H1 (cell line): ENCODE measurements at regions not wholly inside any gene's neighbourhood (a gene's known extent, or its start where the extent isn't known, plus 50 kb on each side); places are given as distances from the start of the nearest gene placed in this dataset.

Source experiments
- CTCF ChIA-PET: fragments of 300-600 bp; sonication (Branson Sonifier 250); formaldehyde crosslinking; loops from one replicate; lab custom pipeline; 2021; ENCODE audit not compliant: partially characterized antibody; lab: Charles Lee
- POLR2A ChIA-PET: fragments of 300-600 bp; sonication (Branson Sonifier 250); formaldehyde crosslinking; loops from one replicate; lab custom pipeline; 2021; ENCODE audit warnings: inconsistent platforms; ENCODE audit not compliant: partially characterized antibody; lab: Charles Lee
- DNase-seq, 2 experiments: peaks; one replicate each; pipeline versions ENCODE4 v3.0.0 to v3.0.0-alpha.2; 2010 to 2022; ENCODE audit warnings: low spot score in 2 of 2, low read depth in 1 of 2, mixed read lengths in 1 of 2
- FAIRE-seq: peaks from 2 replicates; lab custom pipeline; 2011; peaks lifted over from hg19 to GRCh38; lab: Jason Lieb, UNC
- H2AFZ ChIP-seq: 2 replicates; pipeline ENCODE4 v1.8.1; 2012; ENCODE audit warnings: low read length, inconsistent platforms
- H2AK5ac ChIP-seq: 2 replicates; pipeline ENCODE4 v1.6.1; 2013; ENCODE audit warnings: low read depth, low read length
- H2BK120ac ChIP-seq: replicated peaks from 2 replicates; pipeline ENCODE3; 2013; ENCODE audit warnings: low read depth, low read length, inconsistent platforms
- H2BK12ac ChIP-seq: 2 replicates; pipeline ENCODE4 v1.6.1; 2013; ENCODE audit warnings: low read depth, low read length
- H2BK15ac ChIP-seq: 2 replicates; pipeline ENCODE4 v1.6.1; 2013; ENCODE audit warnings: low read length
- H2BK20ac ChIP-seq: 2 replicates; pipeline ENCODE4 v1.6.1; 2013; ENCODE audit warnings: low read length
- H2BK5ac ChIP-seq: 2 replicates; pipeline ENCODE4 v1.6.1; 2013; ENCODE audit warnings: low read depth, low read length
- H3K14ac ChIP-seq: 2 replicates; pipeline ENCODE4 v1.6.1; 2013; ENCODE audit warnings: inconsistent platforms; ENCODE audit not compliant: insufficient read length
- H3K18ac ChIP-seq: 2 replicates; pipeline ENCODE4 v1.6.1; 2013; ENCODE audit warnings: low read length; ENCODE audit errors: extremely low read depth
- H3K23ac ChIP-seq: 2 replicates; pipeline ENCODE4 v1.6.1; 2013; ENCODE audit warnings: inconsistent platforms; ENCODE audit not compliant: insufficient read length
- H3K23me2 ChIP-seq: 2 replicates; pipeline ENCODE4 v1.6.1; 2013; ENCODE audit warnings: low read depth, low read length
- H3K27ac ChIP-seq: 2 replicates; pipeline ENCODE4 v1.6.1; 2011; ENCODE audit warnings: low read depth, low read length, inconsistent platforms
- H3K27me3 ChIP-seq, 4 experiments: replicated peaks in 1 of 4; 1 replicate in 1 of 4; 2 replicates in 3 of 4; pipeline versions ENCODE4 v1.6.1 to v1.8.1; 2011 to 2013; ENCODE audit warnings: low read length in 3 of 4, mild to moderate bottlenecking in 3 of 4, inconsistent platforms in 2 of 4, mixed read lengths in 2 of 4, moderate library complexity in 1 of 4; ENCODE audit not compliant: control insufficient read depth in 3 of 4, insufficient read depth in 3 of 4; ENCODE audit errors: extremely low read depth in 1 of 4
- H3K36me3 ChIP-seq, 4 experiments: 2 replicates each; pipeline versions ENCODE4 v1.6.1 to v1.8.1; 2011 to 2013; ENCODE audit warnings: mild to moderate bottlenecking in 4 of 4, low read length in 3 of 4, moderate library complexity in 2 of 4, control low read depth in 1 of 4, inconsistent platforms in 1 of 4; ENCODE audit not compliant: insufficient read depth in 4 of 4, control insufficient read depth in 2 of 4
- H3K4ac ChIP-seq: replicated peaks from 2 replicates; pipeline ENCODE3; 2013; ENCODE audit warnings: low read length, low read depth, mixed read lengths, inconsistent platforms; ENCODE audit not compliant: insufficient read length
- H3K4me1 ChIP-seq, 4 experiments: replicated peaks in 1 of 4; 1 replicate in 1 of 4; 2 replicates in 3 of 4; pipeline versions ENCODE4 v1.6.1 to v1.8.1; 2011 to 2013; ENCODE audit warnings: low read length in 3 of 4, inconsistent platforms in 2 of 4, mixed read lengths in 1 of 4; ENCODE audit not compliant: insufficient read depth in 4 of 4, control insufficient read depth in 3 of 4
- H3K4me2 ChIP-seq, 2 experiments: 2 replicates each; pipeline versions ENCODE4 v1.6.1 to v1.8.1; 2011 to 2013; ENCODE audit warnings: low read depth in 2 of 2, low read length in 2 of 2, control low read depth in 1 of 2, inconsistent platforms in 1 of 2, mild to moderate bottlenecking in 1 of 2; ENCODE audit not compliant: insufficient read depth in 1 of 2
- H3K4me3 ChIP-seq, 4 experiments: fragments of 200-600, 300-600 bp in 1 of 4; sonication (generic), shearing (Covaris generic), sonication (Bioruptor Twin) in 1 of 4; 2 replicates each; pipeline versions ENCODE4 v1.5.1 to v1.8.1; 2011 to 2016; ENCODE audit warnings: low read length in 4 of 4, low read depth in 3 of 4, control low read depth in 2 of 4, inconsistent platforms in 2 of 4, mild to moderate bottlenecking in 2 of 4, mixed read lengths in 1 of 4, moderate library complexity in 1 of 4; ENCODE audit not compliant: insufficient read depth in 2 of 4; ENCODE audit errors: extremely low read depth in 1 of 4
- H3K56ac ChIP-seq: replicated peaks from 2 replicates; pipeline ENCODE3; 2013; ENCODE audit warnings: low read depth, mild to moderate bottlenecking, mixed read lengths, low read length, inconsistent platforms; ENCODE audit not compliant: insufficient read length
- H3K79me1 ChIP-seq: 2 replicates; pipeline ENCODE4 v1.6.1; 2013; ENCODE audit warnings: low read depth, low read length, control low read depth
- H3K79me2 ChIP-seq, 2 experiments: 2 replicates each; pipeline versions ENCODE4 v1.6.1 to v1.8.1; 2012 to 2013; ENCODE audit warnings: low read length in 2 of 2, mild to moderate bottlenecking in 2 of 2, inconsistent platforms in 1 of 2; ENCODE audit not compliant: insufficient read depth in 2 of 2, control insufficient read depth in 1 of 2
- H3K9ac ChIP-seq, 4 experiments: replicated peaks in 1 of 4; 1 replicate in 1 of 4; 2 replicates in 3 of 4; pipeline versions ENCODE4 v1.6.1 to v1.8.1; 2011 to 2013; ENCODE audit warnings: low read depth in 3 of 4, low read length in 3 of 4, control low read depth in 2 of 4, mild to moderate bottlenecking in 2 of 4, moderate library complexity in 2 of 4, inconsistent platforms in 1 of 4; ENCODE audit errors: extremely low read depth in 1 of 4
- H3K9me3 ChIP-seq, 2 experiments: 2 replicates each; pipeline versions ENCODE4 v1.6.1 to v1.8.1; 2012 to 2013; ENCODE audit warnings: mild to moderate bottlenecking in 2 of 2, moderate library complexity in 2 of 2, control low read depth in 1 of 2, inconsistent platforms in 1 of 2, low read depth in 1 of 2, low read length in 1 of 2, mixed read lengths in 1 of 2; ENCODE audit not compliant: insufficient read depth in 2 of 2
- H4K20me1 ChIP-seq, 2 experiments: replicated peaks in 1 of 2; 2 replicates each; pipeline versions ENCODE3 to v1.8.1; 2011 to 2013; ENCODE audit warnings: inconsistent platforms in 2 of 2, low read length in 2 of 2, mild to moderate bottlenecking in 1 of 2; ENCODE audit not compliant: insufficient read depth in 2 of 2, control insufficient read depth in 1 of 2
- H4K5ac ChIP-seq: 2 replicates; pipeline ENCODE4 v1.6.1; 2013; ENCODE audit warnings: low read length, low read depth, mixed read lengths, inconsistent platforms; ENCODE audit not compliant: insufficient read length
- H4K8ac ChIP-seq: 2 replicates; pipeline ENCODE4 v1.8.0; 2013; ENCODE audit warnings: mild to moderate bottlenecking, moderate library complexity, low read length, inconsistent platforms; ENCODE audit not compliant: insufficient read depth; ENCODE audit errors: extremely low read depth
- H4K91ac ChIP-seq: replicated peaks from 2 replicates; pipeline ENCODE3; 2013; ENCODE audit warnings: low read length, mixed read lengths, inconsistent platforms; ENCODE audit not compliant: insufficient read length
- BRCA1 ChIP-seq: IDR thresholded peaks from 2 replicates; pipeline ENCODE4 v1.6.1; 2012; ENCODE audit warnings: low read depth, low read length, improper control_type of control experiment
- CBX8 ChIP-seq: fragments of 300-800, 300-1000 bp; sonication (generic); IDR thresholded peaks from 2 replicates; pipeline ENCODE4 v1.7.1; 2016; ENCODE audit warnings: low read depth, low read length, borderline replicate concordance
- CHD2 ChIP-seq: IDR thresholded peaks from 2 replicates; pipeline ENCODE4 v1.6.1; 2012; ENCODE audit warnings: low read length, improper control_type of control experiment
- EGR1 ChIP-seq: IDR thresholded peaks from 2 replicates; pipeline ENCODE4 v1.6.1; 2011; ENCODE audit warnings: low read depth, low read length, borderline replicate concordance
- GTF2F1 ChIP-seq: IDR thresholded peaks from 2 replicates; pipeline ENCODE4 v1.6.1; 2012; ENCODE audit warnings: low read depth, low read length, improper control_type of control experiment, borderline replicate concordance
- HDAC6 ChIP-seq: IDR thresholded peaks from one replicate; pipeline ENCODE4 v1.7.1; 2012; ENCODE audit warnings: low read depth, mild to moderate bottlenecking, inconsistent platforms, low read length, moderate library complexity
- JUN ChIP-seq: IDR thresholded peaks from 2 replicates; pipeline ENCODE4 v1.6.1; 2011; ENCODE audit warnings: low read depth, mild to moderate bottlenecking, improper control_type of control experiment, low read length
- KDM1A ChIP-seq: fragments of 200-600, 300-600 bp; sonication (generic); IDR thresholded peaks from 2 replicates; pipeline ENCODE4 v1.7.1; 2016; ENCODE audit warnings: mild to moderate bottlenecking, low read length, borderline replicate concordance
- KDM5A ChIP-seq: fragments of 200-600 bp; IDR thresholded peaks from 2 replicates; pipeline ENCODE4 v1.7.1; 2012; ENCODE audit warnings: mild to moderate bottlenecking, low read length, inconsistent platforms, mixed read lengths
- NRF1 ChIP-seq: IDR thresholded peaks from 2 replicates; pipeline ENCODE4 v1.6.1; 2011; ENCODE audit warnings: mild to moderate bottlenecking, low read depth, low read length, improper control_type of control experiment
- POLR2A ChIP-seq, 2 experiments: IDR thresholded peaks; 1 replicate in 1 of 2; 2 replicates in 1 of 2; pipeline ENCODE4 v1.6.1; 2011; ENCODE audit warnings: low read depth in 2 of 2, low read length in 2 of 2, mild to moderate bottlenecking in 2 of 2; ENCODE audit errors: control extremely low read depth in 1 of 2
- RAD21 ChIP-seq, 2 experiments: IDR thresholded peaks in 1 of 2; conservative IDR thresholded peaks in 1 of 2; 2 replicates each; pipeline ENCODE4 v1.6.1; 2011; ENCODE audit warnings: low read depth in 2 of 2, low read length in 2 of 2, improper control_type of control experiment in 1 of 2, inconsistent platforms in 1 of 2, mild to moderate bottlenecking in 1 of 2, moderate library complexity in 1 of 2
- RNF2 ChIP-seq: fragments of 200-900, 300-1000 bp; sonication (generic); IDR thresholded peaks from 2 replicates; pipeline ENCODE4 v1.7.1; 2016; ENCODE audit warnings: borderline replicate concordance, low read depth, mild to moderate bottlenecking, antibody characterized with exemption, low read length; ENCODE audit not compliant: poor library complexity, severe bottlenecking; ENCODE audit errors: missing control alignments
- SUZ12 ChIP-seq: fragments of 200-600 bp; sonication (generic); IDR thresholded peaks from 2 replicates; pipeline ENCODE4 v1.6.1; 2012; ENCODE audit warnings: mild to moderate bottlenecking, inconsistent platforms, low read length, moderate library complexity, mixed read lengths
- WGBS, 2 experiments: shearing (Covaris generic) in 1 of 2; methylation state at CpG; one replicate each; pipeline versions ENCODE4 v1.1.6 to v1.1.7; 2013 to 2015; ENCODE audit warnings: low lambda C conversion rate in 2 of 2, mixed read lengths in 2 of 2, inconsistent platforms in 1 of 2, low coverage in 1 of 2, missing lambda C conversion rate in 1 of 2; ENCODE audit not compliant: insufficient replicate concordance in 2 of 2, insufficient coverage in 1 of 2, insufficient read length in 1 of 2; ENCODE audit errors: extremely low coverage in 1 of 2, missing lambda C conversion rate in 1 of 2; 5-methylcytosine and 5-hydroxymethylcytosine counted together

DNA sequence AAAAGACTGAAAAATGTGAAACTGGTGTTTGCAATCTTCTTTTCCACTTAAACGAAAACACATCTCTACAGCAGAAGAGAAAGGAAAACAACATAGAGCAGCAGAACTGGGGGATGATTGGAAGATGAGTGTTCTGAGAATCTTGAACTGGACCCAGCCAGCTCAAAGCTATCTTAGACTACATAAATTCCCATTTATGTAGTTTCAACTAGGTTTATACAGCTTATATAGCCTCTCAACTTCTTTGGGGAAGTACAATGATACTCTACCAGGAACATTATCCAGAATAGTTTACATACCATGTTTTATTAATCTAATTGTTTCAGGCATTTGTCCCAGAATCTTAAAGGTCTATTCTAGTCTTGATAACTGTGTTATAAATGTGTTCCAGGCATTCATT, 658.2 kb upstream of the LMCD1 start:
- no peaks in the 10 kb centered on the region for H3K27me3 ChIP-seq
- no peak overlapping the region for H3K4ac ChIP-seq
- H4K91ac ChIP-seq, result no peak overlapping the region
- H3K18ac ChIP-seq, result no peak overlapping the region
- no peak overlapping the region for H4K8ac ChIP-seq
- no peaks in the 10 kb centered on the region for H3K4me1 ChIP-seq
- no peak overlapping the region for H4K5ac ChIP-seq
- TF ChIP-seq GTF2F1, result no peak
- TF ChIP-seq HDAC6, result no peak
- no peak for TF ChIP-seq NRF1
- no peak for TF ChIP-seq EGR1
- TF ChIP-seq RNF2, result no peak
- TF ChIP-seq CBX8, result no peak
- TF ChIP-seq KDM1A, result no peak
- TF ChIP-seq POLR2A (IDR thresholded peaks at IDR 0.05; ENCODE audit: control extremely low read depth in 1 of 2, low read depth in 2 of 2, low read length in 2 of 2), result no peak
- TF ChIP-seq KDM5A, result no peak
- TF ChIP-seq RAD21 (IDR thresholded peaks at IDR 0.05 in 1 of 2, conservative IDR thresholded peaks at IDR 0.05 in 1 of 2; ENCODE audit: low read depth in 2 of 2, low read length in 2 of 2), result no peak
- no peak for TF ChIP-seq CHD2
- TF ChIP-seq JUN, result no peak
- no peak for TF ChIP-seq SUZ12
- no peak for TF ChIP-seq BRCA1
- H2AK5ac ChIP-seq, result no peak overlapping the region
- H3K14ac ChIP-seq, result no peak overlapping the region
- H2BK20ac ChIP-seq, result no peak overlapping the region
- no peak overlapping the region for H2BK12ac ChIP-seq
- no peak overlapping the region for H3K56ac ChIP-seq
- no peak overlapping the region for H3K27ac ChIP-seq
- H3K4me2 ChIP-seq, result no peak overlapping the region
- H2BK5ac ChIP-seq, result no peak overlapping the region
- ChIA-PET CTCF (no interaction called here), POLR2A (no interaction called here)
- H2BK15ac ChIP-seq, result no peak overlapping the region
- no peak overlapping the region for H3K9ac ChIP-seq
- H3K23ac ChIP-seq, result no peak overlapping the region
- no peaks in the 10 kb centered on the region for H3K9me3 ChIP-seq
- no peaks in the 10 kb centered on the region for H3K23me2 ChIP-seq
- DNase-seq (no peak), FAIRE-seq (no peak)
- no peak overlapping the region for H2BK120ac ChIP-seq
- WGBS, 2 experiments, result 80% methylated on average over 1 of the region's 1 CpG; no CpG with 5 or more reads in 1 of the 2 experiments
- no peak overlapping the region for H3K4me3 ChIP-seq
- no peaks in the 10 kb centered on the region; a peak in 1 of 8 replicates for H3K36me3 ChIP-seq
- H4K20me1 ChIP-seq, result no peaks in the 10 kb centered on the region
- no peaks in the 10 kb centered on the region for H3K79me2 ChIP-seq
- H3K79me1 ChIP-seq, result no peaks in the 10 kb centered on the region
- H2AFZ ChIP-seq, result no peak overlapping the region
